GM12865 (cell line): ENCODE measurements at regions not wholly inside any gene's neighbourhood (a gene's known extent, or its start where the extent isn't known, plus 50 kb on each side); places are given as distances from the start of the nearest gene placed in this dataset.

Source experiments
- DNase-seq: peaks from one replicate; pipeline ENCODE4 v3.0.0; 2010; ENCODE audit warnings: low read depth
- H3K4me3 ChIP-seq: 2 replicates; pipeline ENCODE4 v1.5.1; 2011; ENCODE audit warnings: mild to moderate bottlenecking, low read depth, low read length, control low read depth
- TF ChIP-seq, protein P1 (sequence below): IDR thresholded peaks from 2 replicates; pipeline ENCODE4 v1.5.1; 2011; ENCODE audit warnings: low read length, control low read depth, low read depth, inconsistent platforms; ENCODE audit not compliant: insufficient read depth; ENCODE audit errors: missing control alignments

DNA sequence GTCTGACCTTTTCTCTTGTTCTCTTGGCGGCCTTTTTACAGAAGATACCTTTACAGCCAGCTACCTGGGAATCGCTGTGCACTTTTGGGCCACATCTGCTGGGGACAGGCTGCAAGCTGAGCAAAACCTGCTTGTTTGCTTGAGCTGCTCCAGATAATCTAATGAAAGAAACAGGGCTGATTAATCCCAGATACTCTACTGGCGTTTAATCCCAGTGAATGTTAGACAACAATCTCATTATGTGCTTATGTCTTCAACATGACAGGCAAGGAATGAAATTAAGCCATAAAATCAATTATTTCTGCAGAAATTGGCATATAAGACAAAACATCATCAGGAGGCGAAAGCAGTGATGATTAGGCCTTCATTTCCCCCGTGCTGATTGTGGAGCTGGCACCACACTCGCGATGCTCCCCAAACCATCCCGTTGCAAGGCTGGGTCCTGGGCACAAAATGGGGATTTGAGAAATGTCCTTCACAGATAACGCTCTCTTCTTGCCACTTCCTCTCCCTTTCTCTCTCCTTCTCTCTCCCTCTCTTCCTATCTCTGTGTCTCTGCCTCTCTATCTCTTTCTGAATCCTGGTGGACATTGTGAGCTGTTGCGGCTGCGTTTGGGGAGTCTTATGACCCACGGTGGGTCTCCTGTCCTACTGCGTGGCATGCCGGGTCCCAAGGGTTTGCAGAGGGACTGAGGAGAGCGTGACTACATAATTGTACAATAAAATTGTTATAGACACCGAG lies 1053.8 kb downstream of the TBC1D22A start:
- TF ChIP-seq, protein P1, sequence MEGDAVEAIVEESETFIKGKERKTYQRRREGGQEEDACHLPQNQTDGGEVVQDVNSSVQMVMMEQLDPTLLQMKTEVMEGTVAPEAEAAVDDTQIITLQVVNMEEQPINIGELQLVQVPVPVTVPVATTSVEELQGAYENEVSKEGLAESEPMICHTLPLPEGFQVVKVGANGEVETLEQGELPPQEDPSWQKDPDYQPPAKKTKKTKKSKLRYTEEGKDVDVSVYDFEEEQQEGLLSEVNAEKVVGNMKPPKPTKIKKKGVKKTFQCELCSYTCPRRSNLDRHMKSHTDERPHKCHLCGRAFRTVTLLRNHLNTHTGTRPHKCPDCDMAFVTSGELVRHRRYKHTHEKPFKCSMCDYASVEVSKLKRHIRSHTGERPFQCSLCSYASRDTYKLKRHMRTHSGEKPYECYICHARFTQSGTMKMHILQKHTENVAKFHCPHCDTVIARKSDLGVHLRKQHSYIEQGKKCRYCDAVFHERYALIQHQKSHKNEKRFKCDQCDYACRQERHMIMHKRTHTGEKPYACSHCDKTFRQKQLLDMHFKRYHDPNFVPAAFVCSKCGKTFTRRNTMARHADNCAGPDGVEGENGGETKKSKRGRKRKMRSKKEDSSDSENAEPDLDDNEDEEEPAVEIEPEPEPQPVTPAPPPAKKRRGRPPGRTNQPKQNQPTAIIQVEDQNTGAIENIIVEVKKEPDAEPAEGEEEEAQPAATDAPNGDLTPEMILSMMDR, result no peak
- no peak overlapping the region for H3K4me3 ChIP-seq
- DNase-seq, result no peak

DNA sequence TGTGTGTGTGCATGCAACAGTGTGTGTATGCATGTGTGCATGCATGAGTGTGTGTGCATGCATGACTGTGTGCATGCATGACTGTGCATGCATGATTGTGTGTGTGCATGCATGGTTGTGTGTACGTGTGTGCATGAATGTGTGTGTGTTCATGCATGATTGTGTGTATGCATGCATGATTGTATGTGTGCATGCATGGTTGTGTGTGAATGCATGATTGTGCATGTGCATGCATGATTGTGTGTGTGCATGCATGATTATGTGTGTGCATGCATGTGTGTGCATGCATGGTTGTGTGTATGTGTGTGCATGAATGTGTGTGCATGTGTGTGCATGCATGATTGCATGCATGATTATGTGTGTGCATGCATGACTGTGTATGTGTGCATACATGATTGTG lies 1052.0 kb downstream of the TBC1D22A start:
- no peak overlapping the region for H3K4me3 ChIP-seq
- TF ChIP-seq, protein P1, result no peak
- DNase-seq, result no peak

GRCh38 chr22:47813661-47814060 lies 1051.2 kb downstream of the TBC1D22A start:
- DNase-seq, result no peak
- TF ChIP-seq, protein P1, result no peak
- no peak overlapping the region for H3K4me3 ChIP-seq

- H3K4me3 ChIP-seq, result no peak overlapping the region
- TF ChIP-seq, protein P1, result no peak
- no peak for DNase-seq
Observed at GRCh38 chr22:47811971-47812370, 1049.5 kb downstream of the TBC1D22A start.

DNA sequence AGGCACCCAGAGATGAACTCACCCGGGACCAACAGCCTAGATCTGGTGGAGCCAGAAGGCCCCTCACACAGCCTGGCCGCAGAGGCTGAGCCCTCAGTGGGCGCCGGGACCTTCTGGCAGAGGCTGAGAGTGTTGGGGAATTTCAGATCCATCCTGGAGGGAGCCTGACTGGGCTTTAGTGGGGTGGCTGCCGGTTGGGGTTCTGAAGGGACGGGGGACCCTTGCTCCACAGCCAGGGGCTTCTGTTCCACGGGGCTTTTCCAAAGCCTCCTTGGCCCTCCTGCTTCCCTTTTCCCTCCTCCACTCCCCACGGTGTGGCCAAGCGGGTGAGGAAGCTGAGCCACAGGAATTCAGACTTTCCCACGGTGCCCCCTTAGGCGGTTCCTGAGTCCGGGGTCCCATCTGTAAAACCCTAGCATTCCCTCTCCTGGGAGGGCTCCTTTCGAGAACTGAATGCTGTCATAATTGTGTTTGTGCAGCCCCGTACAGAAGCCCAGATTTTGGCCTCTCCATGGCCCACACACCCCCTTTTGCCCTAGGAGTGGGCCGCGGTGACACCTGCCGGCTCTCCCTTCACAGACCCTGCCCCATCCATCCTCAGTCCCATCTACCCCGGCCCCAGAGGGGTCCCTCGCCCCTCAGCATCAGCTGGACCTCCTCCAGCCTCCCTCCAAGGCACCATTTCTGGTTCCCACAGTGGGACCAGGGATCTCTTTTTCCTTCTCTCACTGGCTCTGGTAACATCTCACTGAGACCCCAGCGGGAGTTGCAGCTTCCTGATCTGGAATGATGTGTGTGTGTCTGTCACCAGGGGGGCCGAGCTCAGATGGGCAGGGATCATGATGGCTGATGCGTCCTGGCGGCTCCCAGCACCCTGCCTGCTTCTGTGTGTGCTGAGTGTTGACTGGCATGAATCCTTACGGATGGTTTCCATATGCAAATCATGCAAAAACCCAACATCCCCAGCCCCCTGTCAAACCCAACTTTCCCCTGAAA lies 1048.4 kb downstream of the TBC1D22A start:
- TF ChIP-seq, protein P1, result no peak
- DNase-seq, result no peak
- no peak overlapping the region for H3K4me3 ChIP-seq

DNA sequence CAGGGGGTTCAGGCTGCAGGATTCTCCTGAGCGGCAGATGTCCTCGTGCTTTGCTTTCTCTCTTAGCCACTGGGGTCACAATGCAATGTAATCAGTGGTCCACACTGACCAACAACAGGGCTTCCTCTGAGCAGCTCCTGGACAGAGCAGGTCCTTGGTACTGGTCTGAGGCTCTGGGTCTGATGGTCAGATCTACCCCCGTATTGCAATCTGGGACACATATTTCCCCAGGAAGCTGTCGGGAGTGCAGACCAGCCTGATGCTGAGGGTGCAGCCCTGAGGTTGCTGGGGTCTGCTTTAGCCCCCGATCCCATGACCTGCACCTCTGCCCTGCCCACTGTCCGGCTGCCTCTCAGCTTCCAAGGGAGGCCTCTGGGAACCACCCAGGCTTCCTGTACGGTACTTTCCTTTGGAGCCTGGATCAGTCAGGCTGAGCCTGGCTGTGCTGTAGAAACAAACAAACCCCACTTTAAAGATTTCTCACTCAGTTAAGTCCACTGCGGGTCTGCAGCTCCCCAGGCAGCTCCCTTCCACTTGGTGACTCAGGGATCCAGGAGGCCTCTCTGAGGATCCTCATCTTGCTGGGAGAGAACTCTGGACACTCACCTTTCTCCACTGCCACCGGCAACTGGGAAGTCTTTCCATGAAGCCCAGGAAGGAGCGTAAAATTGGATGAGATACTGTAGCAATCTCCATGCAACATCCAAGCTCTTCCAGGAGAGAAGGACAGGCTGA lies 1046.6 kb downstream of the TBC1D22A start:
- no peak overlapping the region for H3K4me3 ChIP-seq
- TF ChIP-seq, protein P1, result no peak
- DNase-seq, result no peak
